GM12878 (cell line): ENCODE measurements at regions not wholly inside any gene's neighbourhood (a gene's known extent, or its start where the extent isn't known, plus 50 kb on each side); places are given as distances from the start of the nearest gene placed in this dataset.

Experiments
- BRCA1 ChIP-seq: IDR thresholded peaks from 2 replicates; pipeline ENCODE4 v1.6.1; 2011; ENCODE audit warnings: low read depth, low read length, improper control_type of control experiment
- CBX3 ChIP-seq: fragments of 200-600 bp; sonication (generic); IDR thresholded peaks from 2 replicates; pipeline ENCODE4 v1.6.1; 2016; ENCODE audit warnings: low read depth, borderline replicate concordance
- CTCF ChIP-seq, 3 experiments: IDR thresholded peaks in 2 of 3; conservative IDR thresholded peaks in 1 of 3; 2 replicates each; pipeline ENCODE4 v1.5.1; 2011; ENCODE audit warnings: low read depth in 3 of 3, low read length in 3 of 3, mild to moderate bottlenecking in 3 of 3, control low read depth in 2 of 3, moderate library complexity in 2 of 3, inconsistent platforms in 1 of 3, mixed read lengths in 1 of 3; ENCODE audit not compliant: control insufficient read depth in 2 of 3, insufficient read depth in 1 of 3; ENCODE audit errors: extremely low read depth in 1 of 3
- EZH2 ChIP-seq: IDR thresholded peaks from 2 replicates; pipeline ENCODE4 v1.6.1; 2012; ENCODE audit warnings: low read depth, mild to moderate bottlenecking, control low read depth, inconsistent platforms, low read length, borderline replicate concordance; ENCODE audit not compliant: control insufficient read depth
- IKZF1 ChIP-seq: fragments of 450-650 bp; conservative IDR thresholded peaks from 2 replicates; pipeline ENCODE4 v1.6.1; 2017; ENCODE audit warnings: antibody characterized with exemption, mild to moderate bottlenecking
- SIN3A ChIP-seq: IDR thresholded peaks from 2 replicates; pipeline ENCODE4 v1.6.1; 2012; ENCODE audit warnings: low read depth, low read length, improper control_type of control experiment
- SUZ12 ChIP-seq: fragments of 200-600 bp; sonication (generic); IDR thresholded peaks from one replicate; pipeline ENCODE4 v1.6.1; 2018; ENCODE audit warnings: antibody characterized with exemption, mild to moderate bottlenecking; ENCODE audit not compliant: unreplicated experiment
- ZSCAN29 ChIP-seq: fragments of 450-650 bp; IDR thresholded peaks from 2 replicates; pipeline ENCODE4 v1.6.1; 2017; ENCODE audit warnings: mild to moderate bottlenecking, moderate library complexity
- TF ChIP-seq, protein P1 (sequence below): IDR thresholded peaks from 2 replicates; pipeline ENCODE4 v1.6.1; 2011; ENCODE audit warnings: mild to moderate bottlenecking, low read depth, low read length, moderate library complexity; ENCODE audit not compliant: insufficient replicate concordance
- TF ChIP-seq, protein P2 (sequence below): fragments of 450-650 bp; IDR thresholded peaks from 2 replicates; pipeline ENCODE4 v1.6.1; 2017; ENCODE audit warnings: mild to moderate bottlenecking
- TF ChIP-seq, protein P3 (sequence below): fragments of 450-650 bp; IDR thresholded peaks from 2 replicates; pipeline ENCODE4 v1.6.1; 2016; ENCODE audit warnings: mild to moderate bottlenecking, moderate library complexity, borderline replicate concordance

GRCh38 chr12:19855851-19856250 is 416.6 kb downstream of the AEBP2 start:
- TF ChIP-seq EZH2 (no peak), SUZ12 (no peak), CBX3 (no peak), BRCA1 (no peak), CTCF (IDR thresholded peaks at IDR 0.05 in 2 of 3, conservative IDR thresholded peaks at IDR 0.05 in 1 of 3; ENCODE audit: control insufficient read depth in 2 of 3, extremely low read depth in 1 of 3, insufficient read depth in 1 of 3, low read depth in 3 of 3, low read length in 3 of 3) (no peak), ZSCAN29 (no peak), SIN3A (no peak), IKZF1 (no peak)
- TF ChIP-seq, protein P1, sequence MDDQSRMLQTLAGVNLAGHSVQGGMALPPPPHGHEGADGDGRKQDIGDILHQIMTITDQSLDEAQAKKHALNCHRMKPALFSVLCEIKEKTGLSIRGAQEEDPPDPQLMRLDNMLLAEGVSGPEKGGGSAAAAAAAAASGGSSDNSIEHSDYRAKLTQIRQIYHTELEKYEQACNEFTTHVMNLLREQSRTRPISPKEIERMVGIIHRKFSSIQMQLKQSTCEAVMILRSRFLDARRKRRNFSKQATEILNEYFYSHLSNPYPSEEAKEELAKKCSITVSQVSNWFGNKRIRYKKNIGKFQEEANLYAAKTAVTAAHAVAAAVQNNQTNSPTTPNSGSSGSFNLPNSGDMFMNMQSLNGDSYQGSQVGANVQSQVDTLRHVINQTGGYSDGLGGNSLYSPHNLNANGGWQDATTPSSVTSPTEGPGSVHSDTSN = no peak
- TF ChIP-seq, protein P2, sequence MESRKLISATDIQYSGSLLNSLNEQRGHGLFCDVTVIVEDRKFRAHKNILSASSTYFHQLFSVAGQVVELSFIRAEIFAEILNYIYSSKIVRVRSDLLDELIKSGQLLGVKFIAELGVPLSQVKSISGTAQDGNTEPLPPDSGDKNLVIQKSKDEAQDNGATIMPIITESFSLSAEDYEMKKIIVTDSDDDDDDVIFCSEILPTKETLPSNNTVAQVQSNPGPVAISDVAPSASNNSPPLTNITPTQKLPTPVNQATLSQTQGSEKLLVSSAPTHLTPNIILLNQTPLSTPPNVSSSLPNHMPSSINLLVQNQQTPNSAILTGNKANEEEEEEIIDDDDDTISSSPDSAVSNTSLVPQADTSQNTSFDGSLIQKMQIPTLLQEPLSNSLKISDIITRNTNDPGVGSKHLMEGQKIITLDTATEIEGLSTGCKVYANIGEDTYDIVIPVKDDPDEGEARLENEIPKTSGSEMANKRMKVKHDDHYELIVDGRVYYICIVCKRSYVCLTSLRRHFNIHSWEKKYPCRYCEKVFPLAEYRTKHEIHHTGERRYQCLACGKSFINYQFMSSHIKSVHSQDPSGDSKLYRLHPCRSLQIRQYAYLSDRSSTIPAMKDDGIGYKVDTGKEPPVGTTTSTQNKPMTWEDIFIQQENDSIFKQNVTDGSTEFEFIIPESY = no peak
- TF ChIP-seq, protein P3, sequence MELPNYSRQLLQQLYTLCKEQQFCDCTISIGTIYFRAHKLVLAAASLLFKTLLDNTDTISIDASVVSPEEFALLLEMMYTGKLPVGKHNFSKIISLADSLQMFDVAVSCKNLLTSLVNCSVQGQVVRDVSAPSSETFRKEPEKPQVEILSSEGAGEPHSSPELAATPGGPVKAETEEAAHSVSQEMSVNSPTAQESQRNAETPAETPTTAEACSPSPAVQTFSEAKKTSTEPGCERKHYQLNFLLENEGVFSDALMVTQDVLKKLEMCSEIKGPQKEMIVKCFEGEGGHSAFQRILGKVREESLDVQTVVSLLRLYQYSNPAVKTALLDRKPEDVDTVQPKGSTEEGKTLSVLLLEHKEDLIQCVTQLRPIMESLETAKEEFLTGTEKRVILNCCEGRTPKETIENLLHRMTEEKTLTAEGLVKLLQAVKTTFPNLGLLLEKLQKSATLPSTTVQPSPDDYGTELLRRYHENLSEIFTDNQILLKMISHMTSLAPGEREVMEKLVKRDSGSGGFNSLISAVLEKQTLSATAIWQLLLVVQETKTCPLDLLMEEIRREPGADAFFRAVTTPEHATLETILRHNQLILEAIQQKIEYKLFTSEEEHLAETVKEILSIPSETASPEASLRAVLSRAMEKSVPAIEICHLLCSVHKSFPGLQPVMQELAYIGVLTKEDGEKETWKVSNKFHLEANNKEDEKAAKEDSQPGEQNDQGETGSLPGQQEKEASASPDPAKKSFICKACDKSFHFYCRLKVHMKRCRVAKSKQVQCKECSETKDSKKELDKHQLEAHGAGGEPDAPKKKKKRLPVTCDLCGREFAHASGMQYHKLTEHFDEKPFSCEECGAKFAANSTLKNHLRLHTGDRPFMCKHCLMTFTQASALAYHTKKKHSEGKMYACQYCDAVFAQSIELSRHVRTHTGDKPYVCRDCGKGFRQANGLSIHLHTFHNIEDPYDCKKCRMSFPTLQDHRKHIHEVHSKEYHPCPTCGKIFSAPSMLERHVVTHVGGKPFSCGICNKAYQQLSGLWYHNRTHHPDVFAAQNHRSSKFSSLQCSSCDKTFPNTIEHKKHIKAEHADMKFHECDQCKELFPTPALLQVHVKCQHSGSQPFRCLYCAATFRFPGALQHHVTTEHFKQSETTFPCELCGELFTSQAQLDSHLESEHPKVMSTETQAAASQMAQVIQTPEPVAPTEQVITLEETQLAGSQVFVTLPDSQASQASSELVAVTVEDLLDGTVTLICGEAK = no peak
